PFSK-1 (cell line): ENCODE measurements at regions not wholly inside any gene's neighbourhood (a gene's known extent, or its start where the extent isn't known, plus 50 kb on each side); places are given as distances from the start of the nearest gene placed in this dataset.

ENCODE experiments used
- FOXP2 ChIP-seq: optimal IDR thresholded peaks from 2 replicates; pipeline ENCODE3; 2011; ENCODE audit warnings: borderline replicate concordance, control low read depth, inconsistent platforms; ENCODE audit not compliant: insufficient read depth; ENCODE audit errors: extremely low read length, extremely low read depth
- POLR2AphosphoS5 ChIP-seq: IDR thresholded peaks from 2 replicates; pipeline ENCODE4 v1.6.1; 2012; ENCODE audit warnings: low read depth, mild to moderate bottlenecking, control low read depth, low read length, moderate library complexity
- SIN3A ChIP-seq: IDR thresholded peaks from 2 replicates; pipeline ENCODE4 v1.6.1; 2012; ENCODE audit warnings: mild to moderate bottlenecking, low read length, moderate library complexity, borderline replicate concordance; ENCODE audit not compliant: insufficient read depth
- TAF1 ChIP-seq: IDR thresholded peaks from 2 replicates; pipeline ENCODE4 v1.6.1; 2012; ENCODE audit warnings: low read length, control low read depth, borderline replicate concordance; ENCODE audit not compliant: insufficient read depth
- TF ChIP-seq, protein P1 (sequence below), 2 experiments: IDR thresholded peaks; 2 replicates each; pipeline versions ENCODE4 v1.6.1 to v1.8.0; 2011 to 2012; ENCODE audit warnings: low read depth in 2 of 2, low read length in 2 of 2, control low read depth in 1 of 2, inconsistent platforms in 1 of 2, mild to moderate bottlenecking in 1 of 2, moderate library complexity in 1 of 2; ENCODE audit not compliant: insufficient read depth in 1 of 2

DNA sequence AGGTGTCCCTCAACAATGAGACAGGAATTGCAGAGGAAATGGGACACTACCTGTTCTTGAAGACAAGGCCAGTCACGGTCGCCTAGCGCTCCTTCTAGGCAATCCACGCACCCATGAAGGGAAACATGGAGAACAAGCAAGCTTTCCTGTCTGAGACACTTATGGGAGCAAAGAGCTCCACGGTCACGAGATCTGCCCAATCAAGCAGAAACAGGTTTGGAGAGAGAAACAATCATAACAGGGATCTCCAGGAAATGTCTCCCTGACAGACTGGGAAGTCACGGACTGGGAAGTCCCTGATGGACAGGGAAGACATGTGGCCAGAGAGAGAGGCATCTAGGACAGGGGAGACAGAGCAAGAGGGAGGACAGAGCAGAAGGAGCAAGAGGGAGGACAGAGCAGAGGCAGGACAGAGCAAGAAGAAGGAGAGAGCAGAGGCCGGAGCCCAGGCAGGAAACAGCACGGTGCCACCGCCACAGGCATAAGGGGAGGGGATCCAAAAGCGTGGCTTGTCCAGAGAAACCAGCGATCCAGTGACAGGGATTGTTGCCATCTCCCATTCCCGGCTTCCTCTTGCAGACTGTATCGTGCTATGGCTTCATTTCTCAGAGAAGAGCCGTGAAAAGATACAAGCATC lies 167.8 kb upstream of the ZNF337 start:
- TF ChIP-seq POLR2AphosphoS5 = no peak
- no peak for TF ChIP-seq TAF1
- TF ChIP-seq, protein P1, sequence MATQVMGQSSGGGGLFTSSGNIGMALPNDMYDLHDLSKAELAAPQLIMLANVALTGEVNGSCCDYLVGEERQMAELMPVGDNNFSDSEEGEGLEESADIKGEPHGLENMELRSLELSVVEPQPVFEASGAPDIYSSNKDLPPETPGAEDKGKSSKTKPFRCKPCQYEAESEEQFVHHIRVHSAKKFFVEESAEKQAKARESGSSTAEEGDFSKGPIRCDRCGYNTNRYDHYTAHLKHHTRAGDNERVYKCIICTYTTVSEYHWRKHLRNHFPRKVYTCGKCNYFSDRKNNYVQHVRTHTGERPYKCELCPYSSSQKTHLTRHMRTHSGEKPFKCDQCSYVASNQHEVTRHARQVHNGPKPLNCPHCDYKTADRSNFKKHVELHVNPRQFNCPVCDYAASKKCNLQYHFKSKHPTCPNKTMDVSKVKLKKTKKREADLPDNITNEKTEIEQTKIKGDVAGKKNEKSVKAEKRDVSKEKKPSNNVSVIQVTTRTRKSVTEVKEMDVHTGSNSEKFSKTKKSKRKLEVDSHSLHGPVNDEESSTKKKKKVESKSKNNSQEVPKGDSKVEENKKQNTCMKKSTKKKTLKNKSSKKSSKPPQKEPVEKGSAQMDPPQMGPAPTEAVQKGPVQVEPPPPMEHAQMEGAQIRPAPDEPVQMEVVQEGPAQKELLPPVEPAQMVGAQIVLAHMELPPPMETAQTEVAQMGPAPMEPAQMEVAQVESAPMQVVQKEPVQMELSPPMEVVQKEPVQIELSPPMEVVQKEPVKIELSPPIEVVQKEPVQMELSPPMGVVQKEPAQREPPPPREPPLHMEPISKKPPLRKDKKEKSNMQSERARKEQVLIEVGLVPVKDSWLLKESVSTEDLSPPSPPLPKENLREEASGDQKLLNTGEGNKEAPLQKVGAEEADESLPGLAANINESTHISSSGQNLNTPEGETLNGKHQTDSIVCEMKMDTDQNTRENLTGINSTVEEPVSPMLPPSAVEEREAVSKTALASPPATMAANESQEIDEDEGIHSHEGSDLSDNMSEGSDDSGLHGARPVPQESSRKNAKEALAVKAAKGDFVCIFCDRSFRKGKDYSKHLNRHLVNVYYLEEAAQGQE (IDR thresholded peaks at IDR 0.05; ENCODE audit: insufficient read depth in 1 of 2, low read depth in 2 of 2, low read length in 2 of 2) = no peak
- TF ChIP-seq SIN3A = no peak
- no peak for TF ChIP-seq FOXP2
